HG03108 (cell line): ENCODE measurements at regions not wholly inside any gene's neighbourhood (a gene's known extent, or its start where the extent isn't known, plus 50 kb on each side); places are given as distances from the start of the nearest gene placed in this dataset.
A peak's percentile ranks its signal among the peaks of the same experiment; 100 is the strongest.
"Not testable (repeated sequence)": the region's sequence is repeated elsewhere in the genome, so short reads cannot be mapped to it uniquely, and the experiment has no call there.

ENCODE experiments used
- ATAC-seq: cut with Tn5 transposase; IDR thresholded peaks from one replicate; pipeline ENCODE4 v1.9.1; 2021; ENCODE audit warnings: moderate library complexity; ENCODE audit not compliant: unreplicated experiment

- ATAC-seq, result not testable (repeated sequence)
Observed at GRCh38 chr11:14573539-14574057, 53.4 kb upstream of the PSMA1 start.

DNA sequence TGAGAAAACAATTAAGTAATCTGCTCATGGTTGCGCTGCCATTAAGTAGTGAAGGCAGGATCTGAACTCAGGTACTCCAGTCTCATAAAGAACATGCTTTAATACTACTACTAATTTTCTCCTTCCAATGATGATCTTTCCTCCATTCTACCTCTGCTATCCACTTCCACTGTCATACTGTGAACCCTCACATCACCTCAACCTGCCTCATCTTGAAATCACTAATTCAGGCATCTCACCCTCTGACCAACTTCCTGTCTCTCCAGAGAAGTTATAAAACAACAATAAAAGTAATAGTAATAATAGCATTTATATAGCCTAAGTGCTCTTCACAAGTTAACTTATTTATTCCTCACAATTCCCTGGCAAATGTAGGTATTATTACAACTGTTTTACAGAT, 57.1 kb upstream of the PSMA1 start:
- ATAC-seq, result no peak

DNA sequence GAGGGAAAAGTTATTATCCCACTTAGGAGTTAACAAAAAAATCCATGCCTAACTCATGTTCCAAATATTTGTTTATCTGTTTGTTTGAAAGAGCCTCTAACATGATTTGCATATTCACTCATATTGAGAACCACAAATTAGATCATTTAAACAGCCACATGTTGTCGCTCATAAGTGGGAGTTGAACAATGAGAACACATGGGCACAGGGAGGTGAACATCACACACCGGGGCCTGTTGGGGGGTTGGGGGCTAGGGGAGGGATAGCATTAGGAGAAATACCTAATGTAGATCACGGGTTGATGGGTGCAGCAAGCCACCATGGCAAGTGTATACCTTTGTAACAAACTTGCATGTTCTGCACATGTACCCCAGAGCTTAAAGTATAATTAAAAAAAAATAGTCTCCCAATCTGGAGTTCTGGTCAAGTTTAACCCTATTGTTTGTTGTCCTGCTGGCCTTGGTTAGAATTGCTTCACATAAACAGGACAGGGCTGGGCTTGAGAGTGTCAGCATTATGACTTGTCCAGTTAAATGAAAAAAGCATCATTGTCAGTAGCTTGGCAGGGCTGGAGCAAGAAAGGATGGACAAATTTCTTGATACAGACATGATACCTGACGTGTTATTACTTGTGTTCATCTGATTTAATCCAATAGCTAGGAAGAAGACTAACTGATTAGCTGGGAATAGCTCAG, 57.8 kb upstream of the PSMA1 start:
- ATAC-seq, result peak; percentile 15

GRCh38 chr11:14578541-14578956, 58.4 kb upstream of the PSMA1 start:
- peak; percentile 100 for ATAC-seq

DNA sequence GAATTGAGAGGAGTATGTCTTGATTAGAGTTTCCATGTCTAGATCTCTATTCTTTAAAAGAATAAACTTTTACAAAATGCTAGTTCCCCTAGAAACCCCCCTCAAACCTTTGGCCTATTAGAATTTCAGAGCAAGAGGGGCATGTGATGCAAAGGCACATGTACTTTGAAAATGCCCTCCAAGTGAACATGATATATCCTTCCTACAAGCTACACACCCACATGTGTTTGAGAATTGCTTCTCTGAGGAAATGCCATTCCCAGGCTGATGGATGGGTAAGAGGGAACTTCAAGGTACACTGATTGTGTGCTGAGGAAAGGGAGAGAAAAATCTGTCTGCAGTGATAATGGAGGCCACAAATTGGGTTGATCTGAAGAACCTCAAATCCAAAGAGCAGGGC, 59.5 kb upstream of the PSMA1 start:
- no peak for ATAC-seq

GRCh38 chr11:14582793-14583192, 60.8 kb upstream of the PDE3B start:
- ATAC-seq, result no peak

- ATAC-seq, result no peak
Observed at GRCh38 chr11:14583252-14584034, 60.2 kb upstream of the PDE3B start.

DNA sequence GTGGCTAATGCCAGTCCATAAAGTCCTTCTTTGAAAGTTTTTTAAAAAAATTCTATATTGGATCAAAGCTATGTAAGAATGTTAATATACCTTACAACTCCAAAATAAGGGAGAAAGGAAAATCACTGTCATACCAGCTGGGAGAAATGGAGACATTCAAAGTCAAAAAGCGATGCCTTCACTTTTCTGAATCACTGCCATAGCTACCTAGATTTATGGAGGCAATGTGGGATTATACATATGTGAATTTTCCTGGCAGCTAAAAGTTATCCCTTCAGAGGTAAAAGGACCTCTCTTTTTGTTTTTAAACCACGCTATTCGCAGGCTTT, 59.6 kb upstream of the PDE3B start:
- no peak for ATAC-seq

DNA sequence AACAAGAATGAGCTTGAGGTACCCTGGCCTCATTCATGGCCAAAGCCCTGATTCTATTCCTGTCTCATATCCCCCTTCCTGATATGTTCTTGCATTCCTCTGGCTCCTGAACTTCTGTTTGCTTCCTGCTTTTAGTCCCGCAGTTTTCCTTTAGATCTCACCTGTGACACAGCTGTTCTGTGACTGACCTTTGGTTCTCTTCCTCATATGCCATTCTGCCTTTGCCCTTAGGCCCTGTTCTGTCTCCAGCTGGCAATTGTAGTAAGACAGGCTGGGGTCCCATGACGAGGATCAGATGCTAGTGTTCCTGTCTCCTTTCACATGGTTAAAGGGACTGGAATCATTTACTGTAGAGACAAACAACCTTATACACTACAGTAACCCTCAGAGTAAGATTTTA, 59.0 kb upstream of the PDE3B start:
- no peak for ATAC-seq

DNA sequence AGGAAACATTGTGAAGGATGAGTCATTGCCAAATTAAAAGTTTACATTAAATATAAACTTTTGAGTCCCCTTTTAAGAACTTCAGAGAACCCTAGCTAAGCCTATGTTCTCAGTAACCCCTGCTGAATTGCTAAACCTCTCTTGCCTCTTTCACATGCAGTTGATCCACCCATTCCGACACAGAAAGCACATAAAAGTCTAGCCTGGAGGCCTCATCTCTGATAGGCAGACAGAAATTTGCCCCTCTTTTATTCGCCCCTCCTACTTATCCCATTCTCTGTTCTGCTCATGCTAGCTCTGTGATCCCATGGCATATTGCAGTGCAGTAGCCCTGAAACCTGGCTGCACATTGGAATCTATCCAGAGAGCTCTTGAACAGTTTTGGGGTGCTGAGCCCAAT, 58.2 kb upstream of the PDE3B start:
- ATAC-seq, result no peak

- no peak for ATAC-seq
Observed at GRCh38 chr11:14587258-14587657, 56.3 kb upstream of the PDE3B start.

DNA sequence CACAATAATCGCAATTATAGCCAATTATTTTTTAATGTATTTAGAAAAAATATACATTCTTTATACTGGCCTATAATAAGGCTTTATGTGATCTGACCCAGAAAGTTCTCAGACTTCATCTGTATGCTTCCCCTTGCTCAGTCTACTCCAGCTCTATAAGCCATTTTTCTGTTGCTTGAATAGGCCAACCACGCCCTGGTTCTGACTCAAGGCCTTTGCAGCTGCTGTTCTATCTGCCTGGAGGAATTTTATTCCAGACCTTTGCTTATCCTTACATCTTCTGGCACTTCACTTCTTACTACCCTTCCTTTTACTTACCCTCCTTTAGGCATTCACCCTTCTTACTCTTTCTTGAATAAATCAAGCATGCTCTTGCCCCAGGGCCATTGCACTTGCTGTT, 54.9 kb upstream of the PDE3B start:
- ATAC-seq, result no peak

DNA sequence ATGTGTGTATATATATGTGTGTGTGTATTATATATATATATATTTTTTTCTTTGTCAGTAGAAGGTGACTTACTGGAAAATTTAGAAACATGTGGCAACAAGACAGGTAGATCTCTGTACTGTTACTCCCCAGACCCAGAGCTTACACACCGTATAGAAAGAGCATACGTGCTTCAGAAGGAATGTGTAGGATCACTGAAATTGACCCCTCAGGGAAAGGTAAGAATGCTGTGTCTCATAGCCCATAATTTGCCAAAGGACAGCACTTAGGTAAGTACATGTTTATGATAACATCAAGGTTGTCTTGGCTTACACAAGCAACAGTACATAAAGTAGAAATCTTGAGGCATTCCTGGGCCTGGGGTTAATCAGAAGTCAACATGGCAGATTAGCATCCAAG, 54.2 kb upstream of the PDE3B start:
- no peak for ATAC-seq

DNA sequence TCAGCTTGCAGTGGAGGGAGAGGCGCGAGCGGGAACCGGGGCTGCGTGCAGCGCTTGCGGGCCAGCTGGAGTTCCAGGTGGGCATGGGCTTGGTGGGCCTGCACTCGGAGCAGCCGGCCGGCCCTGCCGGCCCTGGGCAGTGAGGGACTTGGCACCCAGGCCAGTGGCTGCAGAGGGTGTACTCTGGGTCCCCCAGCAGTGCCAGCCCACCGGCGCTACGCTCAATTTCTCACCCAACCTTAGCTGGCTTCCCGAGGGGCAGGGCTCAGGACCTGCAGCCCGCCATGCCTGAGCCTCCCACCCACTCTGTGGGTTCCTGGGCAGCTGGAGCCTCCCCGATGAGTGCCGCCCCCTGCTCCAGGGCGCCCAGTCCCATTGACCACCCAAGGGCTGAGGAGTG, 52.6 kb upstream of the PDE3B start:
- ATAC-seq, result not testable (repeated sequence)

DNA sequence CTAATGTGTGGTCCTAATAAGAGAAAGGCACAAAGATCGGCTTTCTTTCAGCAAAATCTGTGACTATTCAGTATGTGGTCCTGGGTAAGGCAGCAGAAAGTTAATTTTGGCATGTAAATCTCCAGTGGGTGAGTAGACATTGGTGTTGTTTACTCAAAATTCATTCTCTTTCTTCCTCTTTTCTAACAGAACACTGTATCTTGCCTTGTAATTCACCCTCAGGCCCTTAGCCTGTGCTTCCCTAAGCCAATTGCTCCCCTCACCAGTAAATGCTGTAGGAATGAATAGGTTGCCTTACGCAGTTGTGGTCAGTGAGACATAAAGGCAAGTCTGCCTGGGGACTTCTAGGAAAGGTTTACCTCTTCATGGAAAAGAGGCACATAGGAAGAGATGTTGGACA, 49.9 kb upstream of the PDE3B start:
- ATAC-seq, result no peak
